ENCODE measurements at regions not wholly inside any gene's neighbourhood (a gene's known extent, or its start where the extent isn't known, plus 50 kb on each side); places are given as distances from the start of the nearest gene placed in this dataset.

DNA sequence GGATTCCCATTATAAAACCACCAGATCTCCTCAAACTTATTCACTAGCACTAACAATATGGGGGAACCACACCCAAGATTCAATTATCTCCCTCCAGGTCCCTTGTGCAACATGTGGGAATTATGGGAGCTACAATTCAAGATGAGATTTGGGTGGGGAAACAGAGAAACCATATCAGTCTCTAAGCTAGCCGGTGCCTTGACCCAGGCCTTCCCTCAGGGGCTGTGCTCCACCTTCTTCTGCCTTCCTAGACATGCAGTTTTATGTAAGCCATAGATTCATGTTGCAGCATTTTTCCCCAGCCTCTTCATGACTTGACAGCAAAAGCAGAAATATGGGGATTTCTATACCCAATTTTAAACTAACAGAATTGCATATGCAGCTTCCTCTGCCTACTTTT is 559.2 kb downstream of the TNS1 start:
- Histone ChIP-seq H3K27ac (no peak overlapping the region), H3K4me3 (no peak overlapping the region)

DNA sequence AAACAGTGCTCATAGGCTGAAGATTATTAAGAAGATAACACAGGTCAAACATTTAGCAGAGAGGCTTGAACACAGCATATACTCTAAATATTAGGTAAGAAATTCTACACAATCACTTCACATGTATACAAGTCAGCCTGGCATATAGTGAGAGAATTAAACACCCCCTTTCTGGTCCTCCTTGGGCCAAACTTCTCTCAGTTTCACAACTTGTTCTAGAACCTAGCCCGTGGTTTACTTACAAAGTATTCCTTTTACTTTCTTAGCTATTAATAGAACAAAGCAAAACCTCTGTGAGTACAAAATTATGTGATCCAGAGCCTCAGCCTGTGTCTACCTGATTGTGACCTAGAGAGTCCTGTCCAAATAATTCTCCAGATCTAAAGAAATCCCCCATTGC is 562.8 kb downstream of the TNS1 start:
- Histone ChIP-seq H3K27ac (peak overlapping the region in 1 of 21 experiments; percentile 36), H3K4me3 (no peak overlapping the region)

DNA sequence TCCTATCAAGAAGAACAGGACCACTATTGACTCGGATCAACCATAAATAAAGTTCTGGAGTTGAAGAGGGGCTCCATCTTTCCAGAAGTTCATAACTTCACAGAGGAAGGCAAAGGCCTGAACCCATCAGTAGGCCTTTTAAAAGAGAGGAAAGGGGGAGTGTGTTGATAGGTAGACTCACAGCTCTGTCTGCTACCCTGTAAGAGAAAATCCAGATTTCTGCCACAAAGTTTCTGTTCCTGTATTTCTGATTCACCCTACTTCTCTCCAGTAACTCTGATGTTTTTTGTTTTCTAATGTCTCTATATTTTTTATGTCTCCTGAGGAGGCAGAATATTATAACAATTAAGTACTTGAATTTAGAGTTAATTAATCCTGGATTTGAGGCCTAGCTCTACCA is 564.0 kb downstream of the TNS1 start:
- H3K27ac ChIP-seq: peak overlapping the region in 2 of 21 experiments; percentile 21 to 31
- no peak overlapping the region for H3K4me3 ChIP-seq

DNA sequence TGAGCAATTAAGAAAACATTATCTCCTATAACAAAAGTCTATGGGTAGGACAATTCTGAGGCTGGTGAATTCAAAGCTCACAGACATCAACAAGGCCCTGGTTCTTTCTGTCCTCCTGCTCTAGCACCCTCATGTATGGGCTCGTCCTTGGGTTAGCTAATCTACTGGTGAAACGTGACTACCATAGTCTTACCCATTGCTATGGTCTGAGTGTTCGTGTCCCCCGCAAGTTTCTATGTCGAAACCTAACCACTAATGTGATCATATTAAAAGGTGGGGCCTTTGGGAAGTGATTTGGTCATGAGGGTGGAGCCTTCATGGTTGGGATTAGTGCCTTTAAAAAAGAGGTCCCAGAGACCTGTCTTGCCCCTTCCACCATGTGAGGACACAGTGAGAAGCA is 564.7 kb downstream of the TNS1 start:
- H3K4me3 ChIP-seq: no peak overlapping the region
- H3K27ac ChIP-seq: peak overlapping the region in 8 of 21 experiments; percentile 3 to 70 (median 30)

DNA sequence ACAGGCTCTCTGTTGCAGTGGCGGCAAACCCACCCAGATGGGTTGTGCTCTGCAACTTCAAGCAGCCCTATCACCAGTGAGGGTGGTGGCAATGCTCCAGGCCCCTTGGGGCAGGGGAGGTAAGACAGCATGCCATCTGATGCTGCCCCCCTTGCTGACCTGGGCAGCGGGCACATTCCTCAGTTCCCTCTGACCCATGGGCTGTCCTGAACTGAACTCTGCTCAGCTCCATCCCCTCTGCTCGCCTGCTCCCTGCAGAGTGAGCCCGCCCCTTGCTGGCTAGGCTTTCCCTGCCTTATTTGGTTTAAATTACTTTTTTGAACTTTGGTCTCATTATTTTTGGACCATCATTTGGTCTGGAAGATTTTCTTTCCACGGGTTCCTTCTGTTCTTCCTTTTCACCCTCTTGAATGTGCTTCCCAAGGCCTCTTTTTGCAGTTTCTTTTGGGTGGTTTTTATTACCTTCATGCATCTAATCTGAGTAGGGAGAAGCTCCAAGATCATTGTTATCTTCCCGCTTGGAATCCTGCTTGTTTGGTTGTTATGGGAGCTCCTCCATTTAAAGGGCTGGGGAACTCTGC is 565.4 kb downstream of the TNS1 start:
- H3K27ac ChIP-seq: peak overlapping the region in 9 of 21 experiments; percentile 3 to 70 (median 31)
- no peak overlapping the region for H3K4me3 ChIP-seq

DNA sequence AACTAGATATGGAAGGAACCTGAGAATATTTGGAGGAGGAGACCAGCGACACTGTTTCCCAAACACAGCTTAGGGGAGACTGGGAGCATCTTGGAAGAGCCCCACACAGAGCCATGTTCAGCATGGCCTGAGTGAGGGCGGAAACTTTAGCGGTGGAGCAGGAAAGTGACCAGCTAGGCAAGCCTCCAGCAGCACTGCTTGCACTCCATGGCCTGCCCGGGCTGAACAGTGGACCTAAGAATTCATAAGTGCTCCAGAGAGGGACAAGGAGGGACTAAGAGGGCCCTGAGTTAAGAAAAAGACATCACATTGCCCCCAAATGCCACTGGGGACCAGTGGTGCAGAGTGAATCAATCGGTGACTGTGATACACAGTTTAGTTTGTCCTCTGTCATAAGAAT is 566.4 kb downstream of the TNS1 start:
- H3K4me3 ChIP-seq: no peak overlapping the region
- H3K27ac ChIP-seq: peak overlapping the region in 2 of 21 experiments; percentile 8 to 32

DNA sequence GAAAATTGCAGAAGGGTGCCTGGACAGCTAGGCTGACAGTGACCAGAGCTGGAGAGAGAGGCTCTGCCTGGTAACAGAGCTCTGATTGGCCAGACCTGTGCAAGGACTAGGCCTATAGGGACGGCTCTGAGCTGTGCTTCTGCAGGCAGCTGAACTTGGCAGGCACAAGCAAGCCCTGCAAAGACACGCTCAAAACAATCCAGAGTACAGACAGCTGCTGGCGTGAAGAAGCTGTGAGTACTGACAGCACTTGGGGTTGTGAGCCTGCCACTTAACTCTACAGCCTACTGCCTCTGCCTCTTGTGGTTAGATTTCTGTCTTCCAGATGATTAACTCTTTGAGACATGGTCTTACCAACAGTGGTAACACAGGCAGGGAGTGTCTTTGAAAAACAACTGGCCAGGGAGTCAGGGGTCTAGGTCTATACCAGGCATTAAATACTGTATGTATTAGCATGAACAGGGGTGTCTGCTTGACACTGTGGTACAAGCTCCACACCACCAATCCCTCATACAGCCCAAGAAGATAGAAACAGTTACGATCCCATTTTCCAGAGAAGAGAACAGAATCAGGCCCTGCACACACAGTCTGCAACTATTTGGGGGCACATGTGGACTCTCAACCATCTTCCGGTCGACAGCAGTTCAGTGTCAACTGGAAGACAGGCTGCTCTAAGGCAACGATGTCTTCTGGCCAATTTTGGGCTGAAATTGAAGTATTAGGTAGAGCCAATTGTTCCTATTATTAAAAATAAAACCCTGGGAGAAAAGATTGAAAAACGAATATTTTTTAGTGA is 568.4 kb downstream of the TNS1 start:
- peak overlapping the region in 13 of 21 experiments; percentile 3 to 74 (median 39) for H3K27ac ChIP-seq
- peak overlapping the region in 1 of 7 experiments; percentile 16 for H3K4me3 ChIP-seq

DNA sequence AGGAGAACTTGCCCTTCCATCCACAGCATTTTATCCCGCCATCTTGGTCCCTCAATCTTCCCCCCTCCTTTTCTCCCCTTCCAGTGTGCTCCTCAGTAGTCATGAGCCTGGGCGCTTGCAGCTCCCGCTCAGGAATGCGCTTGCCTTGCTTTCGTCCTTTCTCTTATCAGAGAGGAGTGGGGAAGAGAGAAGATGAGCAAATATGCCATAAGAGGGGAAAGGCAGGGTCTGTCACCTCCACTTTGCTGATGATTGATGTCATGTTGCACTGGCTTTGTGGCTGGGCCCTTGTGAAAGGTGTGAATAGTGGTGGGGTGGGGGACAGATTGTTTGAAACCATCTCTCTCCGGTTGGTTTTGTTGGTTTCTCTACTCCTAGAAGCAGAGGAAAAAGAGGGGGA is 569.3 kb downstream of the TNS1 start:
- Histone ChIP-seq H3K27ac (peak overlapping the region in 10 of 21 experiments; percentile 7 to 74 (median 38)), H3K4me3 (peak overlapping the region in 2 of 7 experiments; percentile 7 to 16)

DNA sequence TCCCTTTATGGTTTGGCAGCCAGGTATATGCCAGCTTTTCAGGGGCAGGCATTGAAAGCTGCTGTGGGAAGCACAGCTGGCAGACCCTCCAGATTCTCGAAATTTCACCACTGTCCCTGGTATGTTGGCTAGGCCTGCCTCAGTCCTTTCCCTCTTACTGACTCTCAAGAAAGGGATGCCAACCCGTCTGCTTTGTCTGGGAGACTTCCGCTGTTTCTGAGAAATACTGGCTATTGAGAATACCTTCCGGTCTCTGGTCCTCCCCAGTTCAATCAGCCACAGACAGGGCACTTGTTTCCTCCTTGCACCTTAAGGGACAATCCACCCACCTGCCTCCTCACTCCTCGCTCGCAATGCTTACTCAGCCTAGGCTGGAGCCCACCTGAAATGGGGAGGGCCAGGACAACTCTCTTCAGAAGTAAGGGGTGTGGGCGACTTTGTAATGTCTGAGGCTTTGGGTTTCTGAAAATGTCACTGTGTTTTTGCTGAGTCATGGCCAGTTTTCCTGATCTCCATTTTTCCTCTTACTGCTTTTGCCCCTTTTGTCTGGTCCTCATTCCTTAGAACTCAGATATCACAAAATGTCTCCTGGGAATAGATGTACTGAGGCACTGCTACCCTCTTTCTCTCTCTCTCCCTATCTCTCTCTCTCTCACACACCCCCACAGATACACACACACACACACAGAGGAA is 571.1 kb downstream of the TNS1 start:
- H3K27ac ChIP-seq: peak overlapping the region in 1 of 21 experiments; percentile 34

DNA sequence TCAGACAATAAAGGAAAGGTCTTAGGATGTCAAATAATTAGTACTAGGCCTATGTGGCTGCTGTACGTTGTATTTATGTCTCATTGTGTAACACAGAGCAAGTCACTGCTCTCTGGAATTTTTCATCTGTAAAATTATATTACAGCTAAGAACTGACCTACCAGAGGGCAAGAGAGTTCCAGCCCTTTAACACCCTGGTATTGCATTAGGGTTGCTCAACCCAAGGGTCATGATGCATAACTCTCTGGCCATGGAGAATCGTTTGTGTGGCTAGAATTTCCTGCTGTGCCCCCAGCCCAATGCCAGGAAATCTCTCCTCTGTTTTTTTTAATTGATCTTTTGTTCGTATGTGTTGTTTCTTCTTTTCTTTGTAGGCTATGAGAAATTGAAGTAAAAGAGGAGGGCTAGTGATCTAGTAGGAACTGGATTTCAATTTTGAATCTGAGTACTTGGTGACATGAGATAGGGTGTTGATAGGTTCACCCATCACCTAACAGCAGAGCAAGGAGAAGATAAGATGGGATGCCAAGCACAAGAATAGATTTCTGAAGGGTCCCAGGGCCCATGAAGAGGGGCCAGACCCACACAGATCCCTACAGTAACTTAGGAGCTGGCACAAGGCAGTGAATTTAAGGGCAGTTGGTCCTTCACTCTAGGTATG is 571.2 kb upstream of the TNP1 start:
- Histone ChIP-seq H3K27ac (peak overlapping the region in 1 of 21 experiments; percentile 34), H3K4me3 (no peak overlapping the region)

More for the DNA sequence above, 571.1 kb downstream of the TNS1 start:
- no peak overlapping the region for H3K4me3 ChIP-seq

DNA sequence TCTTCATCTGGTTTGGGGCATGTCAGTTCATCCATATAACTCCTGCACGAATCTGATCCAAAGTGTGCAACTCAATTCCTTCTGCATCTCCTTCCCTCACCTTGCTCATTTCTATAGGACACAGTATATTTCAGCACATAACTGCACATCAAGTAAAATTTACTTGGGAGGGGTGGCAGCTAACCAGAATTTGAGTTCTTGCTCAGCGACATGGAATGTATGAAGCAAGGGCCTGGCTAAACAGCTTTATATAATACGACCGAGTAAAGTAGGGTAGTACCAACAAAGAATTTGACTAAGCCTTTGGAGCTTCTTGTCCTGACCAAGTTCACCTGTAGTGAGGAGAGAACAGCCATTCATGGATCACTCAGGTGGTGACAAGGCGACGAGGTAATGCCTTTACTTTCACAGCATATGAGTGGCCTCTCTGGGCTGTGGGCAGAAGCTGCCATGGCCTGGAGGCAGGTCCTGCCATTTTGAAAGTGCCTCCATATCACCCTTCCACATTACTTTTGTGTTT is 570.2 kb upstream of the TNP1 start:
- Histone ChIP-seq H3K4me3 (no peak overlapping the region), H3K27ac (no peak overlapping the region)

DNA sequence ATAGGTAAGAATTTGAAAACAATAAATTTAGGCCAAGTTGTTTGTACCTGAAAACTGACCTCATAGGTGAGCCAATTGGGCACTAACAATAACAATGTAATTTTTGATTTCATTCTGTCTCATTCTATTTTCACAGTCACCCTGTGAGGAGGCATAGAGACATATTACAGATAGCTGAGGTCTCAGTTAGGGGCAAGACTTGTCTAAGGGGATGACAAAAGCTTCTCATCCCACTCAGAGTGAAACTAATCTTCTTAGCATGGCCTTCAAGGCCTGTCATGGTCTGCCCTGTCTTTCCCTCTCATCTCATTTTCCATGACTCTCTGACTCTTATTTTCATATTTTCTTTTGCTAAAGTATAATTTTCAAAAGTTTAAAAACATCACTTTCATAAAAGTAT is 562.0 kb upstream of the TNP1 start:
- Histone ChIP-seq H3K4me3 (no peak overlapping the region), H3K27ac (no peak overlapping the region)

DNA sequence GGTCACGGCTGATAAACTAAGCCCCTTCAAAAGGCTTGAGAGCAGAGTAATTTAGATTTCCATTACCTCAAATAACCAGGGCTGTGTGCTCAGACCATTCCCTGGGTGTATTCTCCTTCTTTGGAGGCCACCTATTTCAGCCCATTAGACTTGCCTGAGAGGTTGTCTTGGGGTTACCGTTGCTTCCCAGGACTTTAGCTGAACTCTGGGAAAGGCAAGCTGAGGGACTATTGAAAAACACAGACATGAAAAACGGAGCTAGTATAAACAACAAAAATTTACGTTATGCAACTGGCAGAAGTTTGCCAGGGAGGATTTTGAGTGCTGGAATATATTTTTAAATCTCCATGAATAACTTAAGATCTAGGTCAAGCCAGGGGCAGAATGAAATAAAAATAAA is 561.0 kb upstream of the TNP1 start:
- H3K27ac ChIP-seq: peak overlapping the region in 1 of 21 experiments; percentile 17

DNA sequence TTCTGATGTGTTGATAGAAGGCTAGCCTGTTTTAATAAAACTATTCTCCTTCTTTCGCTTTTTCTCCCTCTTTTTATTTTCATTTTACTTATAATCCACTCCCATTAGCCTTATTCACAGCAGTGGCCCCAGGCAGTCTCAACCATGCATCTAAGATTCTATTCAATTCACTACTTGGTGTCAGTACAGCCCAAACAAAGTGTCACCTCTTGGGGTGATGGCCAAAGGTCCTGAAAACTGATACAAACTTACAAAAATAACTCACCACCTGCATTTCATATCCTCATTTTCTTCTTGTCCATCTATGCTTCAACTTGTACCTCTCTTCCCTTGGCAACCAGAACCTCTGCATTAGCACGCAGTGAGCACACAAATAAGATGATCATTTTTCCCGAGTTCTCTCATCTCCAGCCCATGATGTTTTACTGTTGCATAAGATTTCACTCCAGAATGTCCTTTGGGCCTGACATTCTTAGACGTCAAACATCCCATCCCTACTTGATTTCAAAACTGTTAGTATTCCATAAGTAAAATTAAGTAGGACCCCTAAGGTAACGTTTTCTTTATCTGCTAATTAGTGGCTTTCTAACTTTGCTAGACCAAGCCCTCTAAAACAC is 559.3 kb upstream of the TNP1 start:
- H3K4me3 ChIP-seq: no peak overlapping the region
- H3K27ac ChIP-seq: peak overlapping the region in 4 of 21 experiments; percentile 34 to 69 (median 36)

More for the DNA sequence above, 561.0 kb upstream of the TNP1 start:
- no peak overlapping the region for H3K4me3 ChIP-seq

DNA sequence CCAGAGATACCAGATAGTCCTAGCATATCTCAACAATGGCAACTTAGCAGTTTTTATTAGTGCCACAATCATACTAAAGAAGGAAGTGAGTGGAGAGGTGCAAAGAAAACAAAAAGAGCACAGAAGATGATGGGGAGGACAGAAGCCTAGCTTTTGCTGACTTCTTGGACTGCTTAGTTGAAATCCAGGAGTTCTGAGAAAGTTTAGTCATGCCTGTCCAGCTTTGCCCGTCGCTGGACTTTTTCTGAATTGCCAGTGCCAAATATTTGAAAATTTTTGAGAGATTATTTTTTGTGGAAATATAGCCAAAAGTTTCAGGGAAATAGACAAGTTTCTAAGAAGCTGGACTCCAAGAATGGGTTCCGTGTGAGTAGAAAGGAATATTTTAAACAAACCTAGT is 558.7 kb upstream of the TNP1 start:
- Histone ChIP-seq H3K27ac (peak overlapping the region in 5 of 21 experiments; percentile 9 to 43 (median 26)), H3K4me3 (no peak overlapping the region)

DNA sequence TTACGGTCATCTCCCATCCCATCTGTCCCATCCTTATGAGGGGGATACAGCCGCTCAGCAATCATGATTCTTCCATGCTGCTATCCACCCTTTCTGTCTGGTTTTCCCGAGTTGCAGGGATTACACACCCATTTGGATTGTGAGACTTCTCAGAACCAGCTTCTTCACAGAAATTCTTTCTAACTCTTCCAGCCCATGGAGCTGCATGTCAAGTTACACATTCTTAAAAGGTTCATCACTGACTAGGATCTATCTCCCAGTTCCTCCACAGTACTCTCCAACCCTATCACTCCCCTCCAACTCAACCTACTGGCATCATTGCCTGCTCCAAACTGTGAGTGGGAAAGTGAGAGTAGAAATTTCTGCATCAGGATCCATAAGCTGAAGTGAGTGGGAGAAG is 558.2 kb upstream of the TNP1 start:
- Histone ChIP-seq H3K4me3 (no peak overlapping the region), H3K27ac (peak overlapping the region in 7 of 21 experiments; percentile 9 to 74 (median 26))

DNA sequence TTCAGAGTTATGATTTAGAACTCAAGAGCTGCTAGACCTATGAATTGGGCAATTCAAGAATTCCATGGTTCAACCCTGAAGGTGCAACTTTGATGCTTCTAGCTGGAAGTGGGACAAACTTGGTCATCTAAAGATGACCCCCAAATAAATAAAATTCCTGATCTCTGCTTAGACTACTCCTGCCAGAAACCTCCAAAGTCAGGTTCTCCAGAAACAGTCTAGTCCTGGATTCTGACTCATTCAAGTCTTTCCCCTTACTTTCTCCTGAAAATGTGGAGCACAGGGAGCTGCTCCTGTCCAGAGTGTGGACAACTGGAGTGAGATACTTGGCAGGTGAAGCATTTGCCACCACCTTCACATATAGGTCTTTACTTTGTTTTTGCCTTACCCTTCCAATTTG is 557.7 kb upstream of the TNP1 start:
- Histone ChIP-seq H3K4me3 (no peak overlapping the region), H3K27ac (peak overlapping the region in 7 of 21 experiments; percentile 14 to 74 (median 26))

DNA sequence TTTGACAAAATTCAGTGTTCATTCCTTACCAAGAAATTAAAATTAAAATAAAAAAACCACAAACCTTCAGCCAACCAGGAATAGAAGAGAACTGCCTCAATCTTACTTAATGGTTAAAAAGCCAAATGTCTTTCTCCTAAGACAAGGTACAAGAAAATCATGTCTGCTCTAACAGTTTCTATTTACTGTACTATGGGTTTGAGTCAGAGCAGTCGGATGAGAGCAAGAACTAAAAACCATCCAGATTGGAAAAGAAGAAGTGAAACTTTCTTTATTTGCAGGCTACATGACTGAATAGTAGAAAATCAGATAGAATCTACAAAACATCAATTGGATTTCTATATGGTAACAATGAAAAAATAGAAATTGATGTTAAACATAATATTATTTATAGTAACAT is 555.5 kb upstream of the TNP1 start:
- no peak overlapping the region for H3K27ac ChIP-seq

DNA sequence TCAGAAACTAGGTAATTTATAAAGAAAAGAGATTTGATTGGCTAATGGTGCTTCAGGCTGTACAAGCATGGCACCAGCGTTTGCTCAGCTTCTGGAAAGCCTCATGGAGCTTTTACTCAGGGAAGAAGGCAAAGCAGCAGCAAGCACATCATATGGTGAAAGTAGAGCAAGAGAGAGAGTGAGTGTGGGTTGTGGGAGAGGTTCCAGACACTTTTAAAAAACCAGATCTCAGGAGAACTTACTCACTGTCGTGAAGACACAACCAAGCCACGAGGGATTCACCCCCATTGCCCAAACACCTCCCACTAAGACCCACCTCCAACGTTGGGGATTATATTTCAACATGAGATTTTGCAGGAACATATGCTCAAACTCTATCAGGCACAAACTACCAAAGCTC is 554.6 kb upstream of the TNP1 start:
- peak overlapping the region in 1 of 21 experiments; percentile 75 for H3K27ac ChIP-seq
- no peak overlapping the region for H3K4me3 ChIP-seq

More for the DNA sequence above, 555.5 kb upstream of the TNP1 start:
- H3K4me3 ChIP-seq: no peak overlapping the region

Measured in skin epidermis (tissue), 12 donors.